ENCODE measurements at regions not wholly inside any gene's neighbourhood (a gene's known extent, or its start where the extent isn't known, plus 50 kb on each side); places are given as distances from the start of the nearest gene placed in this dataset.
A peak's percentile ranks its signal among the peaks of the same experiment; 100 is the strongest.
"Not testable (repeated sequence)": the region's sequence is repeated elsewhere in the genome, so short reads cannot be mapped to it uniquely, and the experiment has no call there.

- not testable (repeated sequence) for ATAC-seq
Measured at GRCh38 chr10:46645110-46645509, 66.2 kb downstream of the SYT15 start.

GRCh38 chr10:46646132-46646531 is 67.2 kb downstream of the SYT15 start:
- ATAC-seq: not testable (repeated sequence)

- not testable (repeated sequence) for ATAC-seq
Measured at GRCh38 chr10:46650967-46651366, 72.0 kb downstream of the SYT15 start.

- not testable (repeated sequence) for ATAC-seq
Measured at GRCh38 chr10:46657437-46657836, 78.5 kb downstream of the SYT15 start.

- not testable (repeated sequence) for ATAC-seq
Measured at GRCh38 chr10:46660027-46660834, 81.3 kb downstream of the SYT15 start.

- ATAC-seq: not testable (repeated sequence)
Measured at GRCh38 chr10:46660835-46661164, 81.9 kb downstream of the SYT15 start.

GRCh38 chr10:46665536-46665935 is 86.6 kb downstream of the SYT15 start:
- ATAC-seq: not testable (repeated sequence)

- ATAC-seq: not testable (repeated sequence)
Measured at GRCh38 chr10:46668357-46668997, 89.5 kb downstream of the SYT15 start.

GRCh38 chr10:46677836-46678435 is 99.0 kb downstream of the SYT15 start:
- ATAC-seq: not testable (repeated sequence)

- ATAC-seq: not testable (repeated sequence)
Measured at GRCh38 chr10:46691397-46691796, 112.5 kb downstream of the SYT15 start.

GRCh38 chr10:46693218-46693617 is 114.3 kb downstream of the SYT15 start:
- not testable (repeated sequence) for ATAC-seq

GRCh38 chr10:46717264-46717663 is 138.3 kb downstream of the SYT15 start:
- ATAC-seq: not testable (repeated sequence)

GRCh38 chr10:46718014-46718413 is 139.1 kb downstream of the SYT15 start:
- ATAC-seq: not testable (repeated sequence)

GRCh38 chr10:46720386-46720785 is 141.5 kb downstream of the SYT15 start:
- not testable (repeated sequence) for ATAC-seq

GRCh38 chr10:46720811-46721518 is 142.0 kb downstream of the SYT15 start:
- not testable (repeated sequence) for ATAC-seq

- ATAC-seq: not testable (repeated sequence)
Measured at GRCh38 chr10:46724258-46724657, 145.3 kb downstream of the SYT15 start.

GRCh38 chr10:46728359-46728758 is 149.4 kb downstream of the SYT15 start:
- ATAC-seq: not testable (repeated sequence)

GRCh38 chr10:46730729-46731128 is 151.8 kb downstream of the SYT15 start:
- ATAC-seq: peak in 1 of 2 donors; percentile 27

GRCh38 chr10:46733635-46734261 is 154.8 kb downstream of the SYT15 start:
- not testable (repeated sequence) for ATAC-seq

- not testable (repeated sequence) for ATAC-seq
Measured at GRCh38 chr10:46734262-46734642, 155.3 kb downstream of the SYT15 start.

GRCh38 chr10:46739919-46740318 is 161.0 kb downstream of the SYT15 start:
- not testable (repeated sequence) for ATAC-seq

- not testable (repeated sequence) for ATAC-seq
Measured at GRCh38 chr10:46740368-46740767, 161.4 kb downstream of the SYT15 start.

All from activated CD4-positive, CD25-positive, alpha-beta regulatory T cell treated with anti-CD3 and anti-CD28 coated beads, Interleukin-2, amount 50 U/mL, for 24 hours (primary cell).